GM19372 (cell line): ENCODE measurements at regions not wholly inside any gene's neighbourhood (a gene's known extent, or its start where the extent isn't known, plus 50 kb on each side); places are given as distances from the start of the nearest gene placed in this dataset.
"Not testable (repeated sequence)": the region's sequence is repeated elsewhere in the genome, so short reads cannot be mapped to it uniquely, and the experiment has no call there.

Source experiments
- ATAC-seq: cut with Tn5 transposase; IDR thresholded peaks from one replicate; pipeline ENCODE4 v1.9.1; 2021; ENCODE audit warnings: mild to moderate bottlenecking, low read depth, moderate library complexity; ENCODE audit not compliant: unreplicated experiment

DNA sequence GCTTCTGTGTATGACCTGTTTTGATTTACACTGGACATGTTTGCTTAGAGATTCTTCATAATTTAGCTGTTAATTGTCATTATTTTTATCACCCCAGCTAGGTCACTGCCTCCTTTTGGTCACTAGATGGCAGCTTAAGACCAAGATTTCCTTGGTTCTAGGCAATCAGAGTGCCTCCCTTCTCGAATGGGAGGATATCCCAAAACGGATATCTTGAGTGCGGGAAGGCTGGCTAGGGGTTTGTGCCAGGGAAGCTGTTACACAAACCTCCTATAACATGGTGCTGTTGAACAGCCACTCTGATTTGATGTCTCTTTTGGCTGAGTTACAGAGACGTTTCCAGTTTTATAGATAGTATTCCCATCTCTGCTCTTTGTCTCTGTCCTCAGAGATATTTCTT lies 283.5 kb downstream of the S1PR1 start:
- ATAC-seq = peak; percentile 94

DNA sequence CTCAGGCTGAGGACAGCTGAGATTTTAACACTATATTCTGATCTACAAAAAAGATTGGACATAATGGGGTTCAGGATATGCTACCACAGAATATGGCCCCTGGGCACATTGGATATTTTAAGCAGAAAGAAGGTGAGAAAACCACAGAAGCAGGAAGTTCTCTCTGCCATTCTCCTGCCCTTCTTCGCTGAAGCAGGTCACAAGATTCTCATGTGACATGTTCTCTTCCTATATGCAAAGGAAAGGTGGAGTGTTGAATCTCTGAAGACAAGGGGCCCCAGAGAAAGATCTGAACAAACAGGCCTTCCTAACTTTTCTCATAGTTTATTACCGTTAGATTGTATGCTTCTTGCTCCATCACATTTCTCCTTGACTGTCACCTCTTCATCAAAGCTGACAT lies 285.7 kb downstream of the S1PR1 start:
- no peak for ATAC-seq

DNA sequence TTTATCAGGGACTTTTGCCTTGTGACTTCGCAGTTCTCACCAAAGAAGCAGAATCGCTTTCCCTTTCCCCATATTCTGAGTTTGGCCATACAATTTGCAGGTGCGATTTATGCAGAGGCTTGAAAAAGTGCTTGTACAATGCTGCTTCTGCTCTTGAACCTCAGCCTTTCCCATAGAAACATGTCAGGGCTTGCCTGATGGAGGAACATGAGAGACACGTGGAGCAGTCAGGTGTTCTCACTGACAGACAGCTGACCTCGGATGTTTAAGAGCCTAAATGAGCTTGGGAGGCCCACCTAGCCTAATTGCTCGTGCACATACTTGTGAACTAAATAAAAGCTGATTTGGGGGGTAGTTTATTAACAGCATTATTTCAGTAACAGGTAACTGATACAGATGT lies 290.0 kb downstream of the S1PR1 start:
- no peak for ATAC-seq

DNA sequence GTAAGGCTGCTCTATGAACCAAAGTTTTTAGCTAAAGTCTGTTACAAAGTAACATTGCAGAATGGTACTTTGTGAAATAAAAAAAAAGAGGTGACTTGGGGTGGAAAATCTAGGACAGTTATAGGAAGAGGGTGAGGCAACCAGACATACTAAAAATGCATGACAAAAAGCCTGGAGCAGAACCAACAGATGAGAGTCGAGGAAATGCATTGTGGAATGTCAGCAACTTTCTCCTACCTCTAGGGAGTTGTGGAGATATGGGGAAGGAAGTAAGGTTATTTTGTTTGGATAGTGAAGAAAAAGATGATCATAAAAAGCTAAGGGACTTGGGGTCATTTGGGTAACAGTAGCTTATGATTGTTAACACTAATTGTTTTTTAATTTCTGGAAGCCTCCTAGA lies 295.6 kb downstream of the S1PR1 start:
- no peak for ATAC-seq

DNA sequence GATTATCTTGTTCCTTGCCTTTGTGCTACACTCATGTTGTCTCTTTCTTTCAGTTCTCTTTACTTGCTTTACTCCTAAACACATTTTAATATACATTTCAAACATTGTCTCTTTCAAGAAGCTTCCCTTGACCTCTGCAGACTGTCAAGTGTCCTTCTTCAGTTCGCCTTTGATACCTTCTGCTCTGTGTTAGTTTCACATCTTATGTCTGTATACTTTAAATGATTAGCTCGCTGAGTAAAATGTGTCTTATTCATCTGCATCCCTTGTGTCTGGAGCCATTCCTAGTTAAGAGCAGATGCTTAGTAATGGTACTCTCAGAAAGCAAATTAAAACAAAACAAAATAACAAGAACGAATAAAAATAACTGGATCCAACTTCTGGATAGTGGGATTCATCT lies 303.3 kb downstream of the S1PR1 start:
- no peak for ATAC-seq

DNA sequence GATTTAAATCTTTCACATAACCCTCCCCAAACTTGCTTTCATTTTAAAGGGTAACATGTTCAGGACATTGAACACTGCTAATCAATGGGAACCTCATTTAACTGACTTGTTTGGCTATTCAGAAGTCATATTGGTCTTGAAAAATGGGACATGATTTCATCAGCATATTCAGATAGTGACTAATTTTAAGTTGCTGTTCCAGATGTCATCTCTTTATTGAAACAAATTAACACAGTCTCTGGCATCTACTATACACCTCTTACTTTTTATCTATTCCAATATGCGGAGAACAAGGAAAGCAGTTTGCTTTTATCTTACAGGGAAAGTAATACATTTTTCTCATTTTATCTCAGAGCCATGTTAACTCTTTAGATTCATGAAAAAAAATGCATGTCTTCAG lies 310.1 kb downstream of the S1PR1 start:
- no peak for ATAC-seq

DNA sequence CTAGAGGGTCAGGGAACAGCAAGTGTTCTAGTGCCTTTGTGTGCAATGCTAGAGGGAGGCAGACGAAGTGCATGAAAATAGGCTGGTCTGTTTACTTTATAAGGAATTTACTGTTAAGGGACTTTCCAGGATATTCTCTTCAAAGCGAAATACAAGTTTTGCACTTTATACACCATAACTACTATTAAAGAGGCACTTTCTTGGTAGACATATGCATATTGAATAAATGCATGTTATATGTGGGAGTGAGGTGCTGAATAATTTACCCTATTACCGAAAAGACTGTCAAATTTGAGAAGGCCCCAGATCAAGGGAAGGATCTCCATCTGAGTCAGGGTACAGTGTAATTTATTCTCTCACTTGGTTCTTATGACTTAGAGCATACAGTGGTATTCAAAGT lies 310.5 kb downstream of the S1PR1 start:
- ATAC-seq = no peak

DNA sequence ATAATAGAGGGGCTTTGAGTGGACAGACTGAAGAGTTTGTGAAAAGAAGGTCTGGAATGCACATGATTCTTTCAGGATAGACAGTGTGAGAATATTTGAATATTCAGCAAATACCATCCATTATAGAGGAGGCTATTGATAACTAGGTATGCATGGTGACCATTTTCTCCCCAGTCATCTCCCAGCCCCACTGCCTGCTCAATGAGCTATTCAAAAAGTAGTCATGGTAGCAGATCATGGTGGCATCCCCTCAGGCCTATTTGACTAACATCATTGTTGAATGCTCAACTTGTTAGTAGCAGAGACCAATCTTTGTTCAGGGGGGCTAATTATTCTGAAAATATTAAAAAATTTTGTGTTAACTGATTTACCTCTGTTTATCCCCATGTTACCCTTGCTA lies 311.6 kb downstream of the S1PR1 start:
- ATAC-seq = no peak

DNA sequence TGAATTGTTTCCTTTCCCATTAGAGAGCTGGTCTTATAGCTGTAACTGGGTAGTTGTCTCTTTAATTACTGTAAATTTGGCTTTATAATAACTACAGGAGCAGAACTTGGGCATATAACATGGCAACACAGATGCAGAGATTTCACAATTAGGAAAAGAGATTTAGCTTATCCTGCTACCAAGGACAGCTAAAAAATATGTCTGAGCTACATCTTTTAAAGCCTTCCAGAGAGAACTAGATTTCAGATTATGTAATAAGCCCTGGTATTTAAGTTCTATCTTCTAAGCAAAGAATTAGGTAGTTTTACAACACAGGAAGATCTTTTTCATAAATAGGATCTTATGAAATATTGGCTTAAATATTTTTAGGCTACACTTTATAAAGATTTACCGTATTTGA lies 313.8 kb downstream of the S1PR1 start:
- no peak for ATAC-seq

DNA sequence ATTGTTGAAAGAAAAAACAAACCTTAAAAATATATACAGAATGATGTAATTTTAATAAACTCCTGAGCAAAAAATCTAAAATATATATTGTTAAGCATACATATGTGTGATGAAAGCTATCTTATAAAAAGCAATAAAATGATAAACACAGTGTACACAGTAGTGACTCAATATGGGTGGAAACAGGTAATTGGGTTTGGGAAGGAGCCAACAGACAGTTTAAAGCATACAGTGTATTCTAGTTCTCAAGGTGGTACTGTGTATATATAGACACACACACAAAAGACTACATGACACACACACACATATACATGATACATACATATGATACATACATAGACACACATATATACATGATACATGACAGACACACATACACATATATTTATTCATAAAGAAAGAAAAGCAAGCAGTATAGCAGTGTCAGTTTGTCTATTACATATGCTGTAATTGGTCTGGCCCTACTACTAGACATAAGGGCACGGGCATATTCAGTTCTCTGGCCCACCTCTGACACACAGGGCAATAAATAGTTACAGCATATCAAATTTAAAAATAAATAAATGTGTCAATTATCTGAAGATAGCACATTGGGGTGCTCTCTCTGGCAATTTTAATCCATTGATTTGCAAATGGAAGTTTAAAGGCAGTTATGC lies 330.2 kb downstream of the S1PR1 start:
- ATAC-seq = no peak

DNA sequence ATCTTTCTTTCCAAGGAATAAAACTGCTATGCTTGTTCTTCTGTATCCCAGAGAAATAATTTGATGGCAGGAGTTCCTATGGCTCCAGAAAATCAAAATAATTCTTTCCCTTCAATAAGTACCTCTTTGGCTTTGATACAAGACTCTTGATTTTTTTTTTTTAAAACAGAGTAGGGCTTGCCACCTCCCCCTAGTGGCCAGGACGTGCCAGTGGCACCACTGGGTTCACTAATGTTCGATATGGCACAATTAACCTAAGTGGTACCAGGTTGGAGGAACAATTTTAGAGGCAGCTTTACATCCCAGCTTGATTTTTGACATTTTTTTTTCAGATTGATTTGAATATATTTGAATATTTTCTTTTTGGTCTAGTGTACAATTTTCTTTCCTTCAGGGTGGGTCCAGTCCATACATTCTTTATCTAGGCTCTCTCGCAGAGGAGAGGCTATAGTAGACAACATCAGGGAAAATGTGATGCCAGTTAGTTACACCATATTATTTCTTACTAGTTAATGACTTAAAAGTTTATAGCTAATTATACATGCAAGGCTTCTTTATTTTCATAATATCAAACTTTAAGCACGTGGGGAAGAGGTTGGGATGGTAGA lies 330.9 kb downstream of the S1PR1 start:
- ATAC-seq = peak; percentile 96

DNA sequence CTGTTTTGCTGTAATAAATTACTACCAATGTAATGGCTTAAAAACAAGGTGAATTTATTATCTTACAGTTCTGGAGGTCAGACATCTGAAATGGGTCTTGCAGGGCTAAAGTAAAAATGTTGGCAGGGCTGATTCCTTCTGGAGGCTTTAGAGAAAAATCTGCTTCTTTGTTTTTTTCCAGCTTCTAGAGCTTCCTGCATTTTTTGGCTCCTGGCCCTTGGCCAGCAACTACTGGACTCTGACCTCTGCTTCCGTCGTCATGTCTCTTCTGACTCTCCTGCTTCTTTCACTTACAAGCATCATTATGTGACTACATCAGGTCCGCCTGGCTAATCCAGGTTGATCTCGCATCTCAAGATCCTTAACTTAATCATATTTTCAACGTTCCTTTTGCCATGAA lies 350.9 kb downstream of the S1PR1 start:
- no peak for ATAC-seq

DNA sequence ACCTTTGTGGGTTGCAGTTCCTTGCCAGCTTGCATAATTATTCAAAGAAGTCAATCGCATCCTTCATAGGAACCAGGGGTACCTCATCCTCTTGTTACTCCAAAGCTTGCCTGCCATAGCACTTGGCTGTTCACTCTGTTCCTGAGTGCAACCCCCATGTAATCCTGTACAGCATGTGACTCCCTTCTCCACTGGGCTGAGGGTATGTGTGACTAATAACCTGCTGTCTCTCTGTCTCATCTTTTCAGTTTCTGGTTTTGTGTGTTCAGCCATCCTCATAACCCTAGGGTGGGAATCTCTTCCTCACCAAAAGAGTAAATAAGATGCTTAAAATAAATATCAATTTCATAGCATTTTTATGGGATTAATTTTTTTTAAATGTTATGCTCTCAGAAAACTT lies 351.9 kb downstream of the S1PR1 start:
- ATAC-seq = no peak

DNA sequence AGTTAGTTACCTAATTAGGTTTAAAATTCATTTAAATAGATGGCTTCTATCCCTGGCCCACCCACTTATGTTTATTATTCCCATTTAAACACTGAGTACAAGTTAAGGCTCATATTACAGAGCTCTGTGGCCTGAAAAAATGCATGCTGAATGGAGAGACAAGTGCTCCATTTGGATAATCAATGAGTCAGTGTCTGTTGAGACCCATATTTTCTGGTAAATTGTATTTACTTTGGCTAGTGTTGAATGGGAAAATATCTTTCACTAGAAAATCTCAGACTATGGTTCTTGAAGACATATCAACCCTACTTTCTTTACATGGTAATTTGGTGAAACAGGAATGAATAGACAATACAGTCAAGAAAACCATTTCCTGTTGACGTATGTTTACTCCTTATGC lies 356.0 kb downstream of the S1PR1 start:
- ATAC-seq = no peak

DNA sequence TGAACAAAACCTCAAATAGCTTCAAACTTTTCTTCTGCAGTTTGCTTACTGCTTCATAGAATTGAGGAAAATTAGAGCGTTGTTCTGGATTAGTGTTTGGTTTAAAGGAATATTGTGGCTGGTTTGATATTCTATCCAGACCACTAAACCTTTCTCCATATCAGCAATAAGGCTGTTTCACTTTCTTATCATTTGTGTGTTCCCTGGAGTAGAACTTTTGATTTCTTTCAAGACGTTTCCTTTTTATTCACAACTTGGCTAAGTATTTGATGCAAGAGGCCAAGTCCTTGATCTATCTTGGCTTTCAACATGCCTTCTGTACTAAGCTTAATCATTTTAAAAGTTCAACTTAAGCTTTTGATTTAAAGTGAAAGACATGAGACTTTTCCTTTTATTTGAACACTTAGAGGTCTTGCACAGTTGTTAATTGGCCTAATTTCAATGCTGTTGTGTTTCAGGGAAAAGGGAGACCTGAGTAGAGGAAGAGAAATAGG lies 359.1 kb downstream of the S1PR1 start:
- ATAC-seq = no peak

DNA sequence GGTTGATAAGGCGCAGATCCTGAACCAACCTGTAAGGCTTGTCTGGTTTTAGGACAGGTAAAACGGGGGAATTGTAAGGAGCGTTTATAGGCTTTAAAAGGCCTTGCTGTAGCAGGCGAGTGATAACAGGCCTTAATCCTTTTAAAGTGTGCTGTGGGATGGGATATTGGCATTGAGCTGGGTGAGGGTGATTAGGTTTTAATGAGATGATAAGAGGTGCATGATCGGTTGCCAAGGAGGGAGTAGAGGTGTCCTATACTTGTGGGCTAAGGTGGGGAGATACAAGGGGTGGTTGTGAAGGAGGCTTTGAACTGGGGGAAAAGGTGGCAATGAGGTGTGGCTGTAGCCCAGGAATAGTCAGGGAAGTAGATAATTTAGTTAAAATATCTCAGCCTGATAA lies 363.8 kb downstream of the S1PR1 start:
- not testable (repeated sequence) for ATAC-seq

DNA sequence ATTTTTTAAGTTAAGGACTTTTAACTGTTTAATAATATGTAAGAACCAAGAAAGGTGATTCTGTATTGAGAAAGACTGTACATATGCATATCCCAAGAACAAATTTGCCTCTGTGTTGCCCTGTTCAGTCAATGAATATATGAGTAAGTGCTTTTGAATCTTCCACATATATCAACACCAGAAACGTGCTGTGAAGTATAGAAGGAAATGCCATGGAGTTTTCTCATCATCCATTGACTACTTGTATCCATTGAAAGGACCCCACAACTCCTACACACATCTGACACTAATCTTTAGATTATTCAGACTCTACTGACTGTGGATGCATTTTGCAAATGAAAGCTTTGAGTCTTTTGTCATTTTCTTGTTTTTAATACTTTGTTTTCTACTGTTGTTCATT lies 366.9 kb downstream of the S1PR1 start:
- ATAC-seq = no peak

DNA sequence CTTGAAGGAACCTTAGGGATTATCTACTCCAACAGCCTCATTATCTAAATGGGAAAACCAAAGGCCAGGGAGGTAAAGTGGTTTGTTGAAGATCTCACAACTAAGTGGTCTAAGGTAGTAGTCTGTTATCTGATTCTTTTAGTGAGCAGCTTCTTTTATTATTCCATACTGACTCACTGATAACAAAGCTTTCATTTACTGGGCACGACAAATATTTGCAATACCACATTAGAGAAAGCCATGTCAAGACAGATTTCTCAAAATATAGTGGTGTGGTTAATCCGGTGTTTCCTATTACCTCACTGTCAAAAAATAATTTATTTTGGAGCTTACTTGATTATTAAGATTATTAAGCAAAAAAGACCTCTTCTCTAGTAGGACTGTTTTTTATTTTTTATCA lies 369.1 kb downstream of the S1PR1 start:
- ATAC-seq = no peak

DNA sequence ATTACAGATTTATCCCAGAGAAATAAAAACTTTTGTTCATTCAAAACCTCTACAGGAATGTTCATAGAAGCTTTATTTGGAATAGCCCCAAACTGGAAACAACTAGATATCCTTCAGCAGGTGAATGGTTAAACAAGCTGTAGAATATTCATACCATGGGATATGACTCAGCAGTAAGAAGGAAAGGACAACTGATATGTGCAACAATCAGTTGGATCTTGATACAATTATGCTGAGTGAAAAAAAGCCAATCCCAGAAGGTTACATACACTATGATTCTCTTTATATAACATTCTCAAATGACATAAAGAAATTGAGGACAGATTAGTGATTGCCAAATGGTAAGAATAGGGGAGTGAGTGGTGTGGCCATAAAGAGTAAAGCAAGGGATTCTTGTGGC lies 376.7 kb downstream of the S1PR1 start:
- no peak for ATAC-seq

DNA sequence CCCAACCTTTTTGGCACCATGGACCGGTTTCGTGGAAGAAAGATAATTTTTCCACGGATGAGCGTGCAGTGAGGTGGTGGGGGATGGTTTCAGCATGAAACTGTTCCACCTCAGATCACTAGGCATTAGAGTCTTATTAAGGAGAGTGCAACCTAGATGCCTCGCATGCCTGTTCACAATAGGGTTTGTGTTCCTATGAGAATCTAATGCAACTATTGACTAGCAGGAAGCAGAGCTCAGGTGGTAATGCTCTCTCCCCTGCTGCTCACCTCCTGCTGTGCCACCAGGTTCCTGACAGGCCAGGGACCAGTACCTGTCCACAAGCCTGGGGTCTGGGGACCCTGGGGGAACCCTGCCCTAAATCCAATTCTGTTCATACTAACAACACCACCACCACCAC lies 377.8 kb downstream of the OLFM3 start:
- ATAC-seq = no peak

DNA sequence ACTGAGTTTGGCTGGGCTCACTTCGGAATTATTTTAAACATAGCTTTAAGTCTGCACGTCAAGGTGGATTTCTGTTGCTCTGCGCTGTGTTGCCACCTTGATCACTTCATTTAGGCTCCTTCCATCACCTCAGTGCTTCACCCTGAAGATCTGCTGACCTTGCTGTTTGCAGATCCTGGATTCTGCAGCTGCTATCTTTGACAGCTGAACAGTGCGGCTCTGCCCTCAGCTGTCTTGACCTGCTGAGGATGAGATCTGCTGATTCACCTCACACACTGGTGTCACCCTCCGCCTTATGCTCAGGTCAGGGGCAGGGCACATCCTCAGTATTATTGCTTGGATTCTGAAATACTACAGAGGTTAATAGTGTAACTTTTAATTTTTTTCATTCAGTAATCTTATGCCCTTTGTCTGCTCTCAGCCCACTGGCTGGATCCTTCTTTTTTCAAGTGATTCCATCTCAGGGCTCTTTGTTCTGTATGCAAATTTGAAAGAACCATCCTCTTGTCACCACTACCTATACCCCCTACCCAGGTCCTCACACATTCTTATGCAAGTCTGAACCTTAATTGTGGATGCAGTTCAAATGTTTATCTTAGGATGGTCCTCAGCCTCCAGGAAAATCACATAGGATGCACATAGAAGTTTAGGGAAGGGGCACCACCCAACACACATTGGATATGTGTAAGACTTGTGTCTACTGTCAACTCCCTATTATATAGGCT lies 364.0 kb downstream of the OLFM3 start:
- no peak for ATAC-seq

DNA sequence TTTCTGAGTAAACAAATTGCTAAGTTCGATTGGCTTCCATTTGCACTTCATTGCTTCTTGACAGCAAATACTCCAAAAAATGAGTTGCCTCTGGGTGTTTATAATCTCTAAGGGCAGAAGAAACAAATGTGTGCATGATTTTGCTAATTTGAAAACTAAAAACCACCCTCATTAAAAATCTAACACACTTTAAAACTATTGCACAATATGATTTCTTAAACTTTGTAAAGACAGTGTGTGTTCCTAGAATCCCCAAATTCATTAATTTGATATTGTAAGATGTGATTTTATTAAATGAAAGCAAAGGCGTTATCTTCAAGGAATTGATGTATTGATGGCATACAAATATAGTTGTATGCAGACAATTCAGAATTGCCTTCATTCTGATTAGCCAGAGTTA lies 350.9 kb downstream of the OLFM3 start:
- ATAC-seq = no peak
